ENCODE measurements at regions not wholly inside any gene's neighbourhood (a gene's known extent, or its start where the extent isn't known, plus 50 kb on each side); places are given as distances from the start of the nearest gene placed in this dataset.

DNA sequence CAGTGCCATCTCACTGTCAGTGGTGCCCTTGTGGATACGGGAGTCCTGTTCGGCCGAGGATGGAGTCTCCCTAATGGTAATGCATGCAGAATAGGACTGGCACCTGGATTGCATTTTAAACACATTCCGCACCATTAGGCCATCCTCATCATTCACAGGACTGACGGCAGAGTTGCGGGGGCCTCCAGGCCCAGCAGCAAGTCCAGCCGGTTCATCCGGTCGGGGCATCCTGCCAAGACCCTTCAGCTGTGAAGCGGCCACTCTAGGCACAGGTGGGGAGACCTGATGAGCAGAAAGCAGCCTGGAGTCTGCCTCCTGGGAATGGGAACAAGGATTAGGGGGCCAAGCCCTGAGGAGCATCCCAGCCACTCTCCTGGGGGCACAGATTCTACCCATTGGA, 90.3 kb upstream of the XYLT1 start:
- DNase-seq (ENCODE audit: low spot score): no peak
- POLR2A ChIA-PET (ENCODE audit: low non-redundant PET): no interaction called here
- H3K27ac ChIP-seq: no peak overlapping the region
- TF ChIP-seq, protein P1, sequence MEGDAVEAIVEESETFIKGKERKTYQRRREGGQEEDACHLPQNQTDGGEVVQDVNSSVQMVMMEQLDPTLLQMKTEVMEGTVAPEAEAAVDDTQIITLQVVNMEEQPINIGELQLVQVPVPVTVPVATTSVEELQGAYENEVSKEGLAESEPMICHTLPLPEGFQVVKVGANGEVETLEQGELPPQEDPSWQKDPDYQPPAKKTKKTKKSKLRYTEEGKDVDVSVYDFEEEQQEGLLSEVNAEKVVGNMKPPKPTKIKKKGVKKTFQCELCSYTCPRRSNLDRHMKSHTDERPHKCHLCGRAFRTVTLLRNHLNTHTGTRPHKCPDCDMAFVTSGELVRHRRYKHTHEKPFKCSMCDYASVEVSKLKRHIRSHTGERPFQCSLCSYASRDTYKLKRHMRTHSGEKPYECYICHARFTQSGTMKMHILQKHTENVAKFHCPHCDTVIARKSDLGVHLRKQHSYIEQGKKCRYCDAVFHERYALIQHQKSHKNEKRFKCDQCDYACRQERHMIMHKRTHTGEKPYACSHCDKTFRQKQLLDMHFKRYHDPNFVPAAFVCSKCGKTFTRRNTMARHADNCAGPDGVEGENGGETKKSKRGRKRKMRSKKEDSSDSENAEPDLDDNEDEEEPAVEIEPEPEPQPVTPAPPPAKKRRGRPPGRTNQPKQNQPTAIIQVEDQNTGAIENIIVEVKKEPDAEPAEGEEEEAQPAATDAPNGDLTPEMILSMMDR (conservative IDR thresholded peaks at IDR 0.05; ENCODE audit: low read depth): no peak
- CTCF ChIA-PET: no interaction called here

DNA sequence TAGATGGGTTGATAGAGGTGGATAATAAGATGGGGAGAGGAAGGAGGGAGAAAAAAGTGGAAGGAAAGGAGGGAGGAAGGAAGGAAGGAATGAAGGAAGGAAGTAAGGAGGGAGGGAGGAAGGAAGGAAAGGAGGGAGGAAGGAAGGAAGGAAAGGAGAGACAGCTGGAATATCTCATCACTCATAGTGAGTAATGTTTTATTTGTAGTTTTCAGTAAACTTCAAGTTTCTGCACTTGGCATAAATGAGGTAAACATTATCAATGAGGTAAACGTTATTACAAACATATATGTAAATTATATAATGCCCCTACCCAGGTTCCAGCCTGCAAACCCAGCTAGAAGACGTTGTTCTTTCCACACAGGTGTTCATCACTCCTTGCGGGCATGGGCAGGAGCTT, 89.8 kb upstream of the XYLT1 start:
- CTCF ChIA-PET: no interaction called here
- POLR2A ChIA-PET (ENCODE audit: low non-redundant PET): no interaction called here
- DNase-seq (ENCODE audit: low spot score): no peak
- H3K27ac ChIP-seq: no peak overlapping the region
- TF ChIP-seq, protein P1 (conservative IDR thresholded peaks at IDR 0.05; ENCODE audit: low read depth): no peak

DNA sequence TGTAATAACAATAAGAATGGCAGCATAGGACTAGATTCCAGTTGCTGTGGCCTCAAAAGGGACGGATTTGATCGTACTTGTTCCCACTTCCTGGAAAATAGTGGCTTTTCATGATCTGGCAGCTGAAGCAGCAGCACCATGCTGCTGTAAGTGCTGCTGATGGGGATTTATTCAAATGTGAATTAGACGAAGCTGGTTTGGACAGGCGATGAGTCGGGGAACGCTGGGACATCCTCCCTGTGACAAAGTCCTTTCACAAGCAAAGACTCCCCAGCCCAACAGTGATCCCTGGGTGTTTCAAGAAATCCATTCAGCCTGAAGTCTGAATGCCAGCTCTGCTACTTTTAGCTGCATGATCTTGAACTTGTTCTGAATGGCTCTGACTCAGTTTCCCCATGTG, 88.6 kb upstream of the XYLT1 start:
- no peak overlapping the region for H3K27ac ChIP-seq
- POLR2A ChIA-PET (ENCODE audit: low non-redundant PET): no interaction called here
- DNase-seq (ENCODE audit: low spot score): no peak
- TF ChIP-seq, protein P1 (conservative IDR thresholded peaks at IDR 0.05; ENCODE audit: low read depth): no peak
- CTCF ChIA-PET: no interaction called here

DNA sequence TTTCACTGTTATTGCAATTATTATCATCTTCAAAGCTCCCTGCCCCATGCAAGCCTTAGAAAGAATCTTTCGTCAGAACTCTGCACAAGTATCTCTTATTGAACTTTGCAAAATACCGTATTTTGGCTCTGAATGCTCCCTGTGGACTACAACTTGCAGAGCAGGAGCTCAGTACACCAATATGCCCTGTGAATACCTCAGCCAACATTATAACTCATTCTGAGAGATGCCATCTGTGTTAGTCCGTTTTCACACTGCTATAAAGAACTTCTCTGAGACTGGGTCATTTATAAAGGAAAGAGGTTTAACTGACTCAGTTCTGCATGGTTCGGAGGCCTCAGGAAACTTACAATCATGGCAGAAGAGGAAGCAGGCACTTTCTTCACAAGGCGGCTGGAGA, 87.2 kb upstream of the XYLT1 start:
- TF ChIP-seq, protein P1 (conservative IDR thresholded peaks at IDR 0.05; ENCODE audit: low read depth): no peak
- ChIA-PET POLR2A (ENCODE audit: low non-redundant PET) (no interaction called here), CTCF (interaction anchor here (1.1 kb wide), 1 partner anchor 21 kb away, joined by 4 read pairs; no protein-coding TSS in a partner anchor)
- DNase-seq (ENCODE audit: low spot score): no peak
- no peak overlapping the region for H3K27ac ChIP-seq

DNA sequence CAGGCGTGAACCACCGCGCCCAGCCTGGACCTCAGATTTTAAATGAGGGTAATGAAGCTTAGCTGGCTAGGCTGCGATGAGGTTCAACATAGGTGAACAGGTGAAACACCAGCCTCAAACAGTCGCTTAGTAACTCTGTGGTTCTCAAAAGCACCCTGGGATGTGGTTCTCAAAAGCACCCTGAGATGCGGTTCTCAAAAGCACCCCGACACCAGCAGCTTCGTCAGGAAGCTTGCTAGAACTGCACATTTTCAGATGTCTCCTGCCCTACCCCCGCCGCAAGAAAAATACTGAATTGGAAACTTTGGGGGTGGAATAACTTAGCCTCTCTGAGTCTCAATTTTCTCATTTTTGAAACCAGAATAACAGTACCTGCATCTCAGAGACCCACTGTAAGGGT, 86.7 kb upstream of the XYLT1 start:
- TF ChIP-seq, protein P1 (conservative IDR thresholded peaks at IDR 0.05; ENCODE audit: low read depth): no peak
- ChIA-PET CTCF (interaction anchor here (1.1 kb wide), 1 partner anchor 22 kb away, joined by 4 read pairs; no protein-coding TSS in a partner anchor), POLR2A (ENCODE audit: low non-redundant PET) (no interaction called here)
- no peak for DNase-seq (ENCODE audit: low spot score)
- no peak overlapping the region for H3K27ac ChIP-seq

DNA sequence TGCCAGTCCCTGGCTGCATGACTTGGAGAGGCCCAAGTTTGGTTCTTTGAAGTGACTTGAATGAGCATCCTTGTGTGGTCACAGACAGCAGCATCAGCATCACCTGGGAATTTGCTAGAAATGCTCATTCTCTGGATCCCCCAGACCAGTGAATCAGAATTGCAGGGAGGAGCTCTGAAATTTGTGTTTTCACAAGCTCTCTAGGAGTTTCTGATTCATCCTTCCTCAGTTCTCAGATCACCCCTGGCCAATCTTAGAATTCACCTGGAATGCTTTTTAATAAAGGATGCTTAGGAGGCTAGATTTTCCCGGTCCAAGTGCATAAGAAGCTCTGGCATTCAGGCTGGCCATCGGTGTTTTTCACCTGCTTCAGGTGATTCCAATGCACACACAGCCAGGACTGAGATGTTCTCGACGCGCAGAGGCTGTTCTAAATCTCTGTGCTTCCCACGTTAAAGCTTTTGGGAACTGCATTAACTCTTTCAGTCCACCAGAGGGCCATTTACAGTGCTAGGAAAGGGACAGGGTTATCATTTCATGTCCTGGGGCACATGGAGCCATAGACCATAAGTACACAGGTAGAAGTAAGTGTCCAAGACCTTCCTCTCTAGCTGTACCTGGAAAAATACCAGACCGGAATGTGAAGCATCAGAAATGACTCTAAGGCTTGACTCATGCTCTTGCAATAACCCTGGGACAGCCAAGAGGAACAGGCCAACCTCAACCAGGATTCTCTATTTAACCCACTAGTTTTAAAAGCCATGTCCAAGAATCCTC, 85.7 kb upstream of the XYLT1 start:
- ChIA-PET POLR2A (ENCODE audit: low non-redundant PET) (no interaction called here), CTCF (interaction anchor here (0.6 to 1.2 kb wide), 7 partner anchors 9 to 252 kb away, joined by 3 to 8 read pairs (median 4); no protein-coding TSS in a partner anchor)
- peak; percentile 52 for DNase-seq (ENCODE audit: low spot score)
- H3K27ac ChIP-seq: no peak overlapping the region
- TF ChIP-seq, protein P1 (conservative IDR thresholded peaks at IDR 0.05; ENCODE audit: low read depth): no peak; the same call in 1 of the 2 replicates

Data from RWPE1 (cell line).